ENCODE measurements at regions not wholly inside any gene's neighbourhood (a gene's known extent, or its start where the extent isn't known, plus 50 kb on each side); places are given as distances from the start of the nearest gene placed in this dataset.
"Not testable (repeated sequence)": the region's sequence is repeated elsewhere in the genome, so short reads cannot be mapped to it uniquely, and the experiment has no call there.

GRCh38 chrX:67353651-67354370, 190.0 kb upstream of the AR start:
- Histone ChIP-seq H3K36me3 (replicated peaks) (no peaks in the 10 kb centered on the region), H3K27me3 (ENCODE audit: low read depth) (no peaks in the 10 kb centered on the region), H3K4me1 (no peaks in the 10 kb centered on the region), H3K4me3 (no peak overlapping the region), H3K9me3 (no peaks in the 10 kb centered on the region)
- no peak for DNase-seq (ENCODE audit: low spot score in 2 of 2)
- in situ Hi-C loops (cut with MboI; ENCODE audit: low sequenced_read_pairs): no loop called here

GRCh38 chrX:67361267-67361666, 182.6 kb upstream of the AR start:
- H3K27me3 ChIP-seq (ENCODE audit: low read depth); H3K36me3 ChIP-seq (replicated peaks); H3K4me1 ChIP-seq; DNase-seq (ENCODE audit: low spot score in 2 of 2); H3K4me3 ChIP-seq; H3K9me3 ChIP-seq; in situ Hi-C loops (cut with MboI; ENCODE audit: low sequenced_read_pairs): not testable (repeated sequence)

- DNase-seq (ENCODE audit: low spot score in 2 of 2): no peak
- no peaks in the 10 kb centered on the region for H3K36me3 ChIP-seq (replicated peaks)
- no peaks in the 10 kb centered on the region for H3K27me3 ChIP-seq (ENCODE audit: low read depth)
- H3K4me3 ChIP-seq: no peak overlapping the region
- no peaks in the 10 kb centered on the region for H3K4me1 ChIP-seq
- in situ Hi-C loops (cut with MboI; ENCODE audit: low sequenced_read_pairs): no loop called here
- no peaks in the 10 kb centered on the region for H3K9me3 ChIP-seq
Observed at GRCh38 chrX:67384403-67384802, 159.4 kb upstream of the AR start.

- Histone ChIP-seq H3K36me3 (replicated peaks) (no peaks in the 10 kb centered on the region), H3K9me3 (no peaks in the 10 kb centered on the region), H3K4me3 (no peak overlapping the region), H3K27me3 (ENCODE audit: low read depth) (no peaks in the 10 kb centered on the region), H3K4me1 (no peaks in the 10 kb centered on the region)
- in situ Hi-C loops (cut with MboI; ENCODE audit: low sequenced_read_pairs): no loop called here
- no peak for DNase-seq (ENCODE audit: low spot score in 2 of 2)
Observed at GRCh38 chrX:67408423-67409079, 135.3 kb upstream of the AR start.

- no peak for DNase-seq (ENCODE audit: low spot score in 2 of 2)
- Histone ChIP-seq H3K9me3 (no peaks in the 10 kb centered on the region), H3K36me3 (replicated peaks) (no peaks in the 10 kb centered on the region), H3K4me3 (no peak overlapping the region), H3K4me1 (no peaks in the 10 kb centered on the region), H3K27me3 (ENCODE audit: low read depth) (no peaks in the 10 kb centered on the region)
- in situ Hi-C loops (cut with MboI; ENCODE audit: low sequenced_read_pairs): no loop called here
Observed at GRCh38 chrX:67415937-67416336, 127.9 kb upstream of the AR start.

GRCh38 chrX:67426946-67427345, 116.9 kb upstream of the AR start:
- Histone ChIP-seq H3K27me3 (ENCODE audit: low read depth) (peaks cover 3% of the 10 kb centered on the region; the same call in 1 of the 2 replicates), H3K4me3 (no peak overlapping the region), H3K36me3 (replicated peaks) (no peaks in the 10 kb centered on the region), H3K4me1 (no peaks in the 10 kb centered on the region), H3K9me3 (no peaks in the 10 kb centered on the region)
- DNase-seq (ENCODE audit: low spot score in 2 of 2): no peak
- in situ Hi-C loops (cut with MboI; ENCODE audit: low sequenced_read_pairs): no loop called here

- peaks cover 4% of the 10 kb centered on the region; the same call in 1 of the 2 replicates for H3K27me3 ChIP-seq (ENCODE audit: low read depth)
- H3K36me3 ChIP-seq (replicated peaks): no peaks in the 10 kb centered on the region
- H3K4me1 ChIP-seq: no peaks in the 10 kb centered on the region
- no peaks in the 10 kb centered on the region for H3K9me3 ChIP-seq
- no peak for DNase-seq (ENCODE audit: low spot score in 2 of 2)
- H3K4me3 ChIP-seq: no peak overlapping the region
- in situ Hi-C loops (cut with MboI; ENCODE audit: low sequenced_read_pairs): no loop called here
Observed at GRCh38 chrX:67435536-67435935, 108.3 kb upstream of the AR start.

GRCh38 chrX:67436867-67437266, 107.0 kb upstream of the AR start:
- H3K9me3 ChIP-seq: no peaks in the 10 kb centered on the region
- DNase-seq (ENCODE audit: low spot score in 2 of 2): no peak
- peaks cover 4% of the 10 kb centered on the region; the same call in 1 of the 2 replicates for H3K27me3 ChIP-seq (ENCODE audit: low read depth)
- H3K36me3 ChIP-seq (replicated peaks): no peaks in the 10 kb centered on the region
- H3K4me1 ChIP-seq: no peaks in the 10 kb centered on the region
- H3K4me3 ChIP-seq: no peak overlapping the region
- in situ Hi-C loops (cut with MboI; ENCODE audit: low sequenced_read_pairs): no loop called here

GRCh38 chrX:67437821-67438220, 106.0 kb upstream of the AR start:
- Histone ChIP-seq H3K4me1 (no peaks in the 10 kb centered on the region), H3K9me3 (no peaks in the 10 kb centered on the region), H3K4me3 (no peak overlapping the region), H3K36me3 (replicated peaks) (no peaks in the 10 kb centered on the region), H3K27me3 (ENCODE audit: low read depth) (peaks cover 4% of the 10 kb centered on the region; the same call in 1 of the 2 replicates)
- in situ Hi-C loops (cut with MboI; ENCODE audit: low sequenced_read_pairs): no loop called here
- no peak for DNase-seq (ENCODE audit: low spot score in 2 of 2)

GRCh38 chrX:67475259-67475658, 68.6 kb upstream of the AR start:
- H3K36me3 ChIP-seq (replicated peaks); H3K27me3 ChIP-seq (ENCODE audit: low read depth); in situ Hi-C loops (cut with MboI; ENCODE audit: low sequenced_read_pairs); H3K4me3 ChIP-seq; H3K9me3 ChIP-seq; DNase-seq (ENCODE audit: low spot score in 2 of 2); H3K4me1 ChIP-seq: not testable (repeated sequence)

- DNase-seq (ENCODE audit: low spot score in 2 of 2): no peak
- H3K4me3 ChIP-seq: no peak overlapping the region
- no peaks in the 10 kb centered on the region for H3K36me3 ChIP-seq (replicated peaks)
- in situ Hi-C loops (cut with MboI; ENCODE audit: low sequenced_read_pairs): no loop called here
- H3K4me1 ChIP-seq: no peaks in the 10 kb centered on the region
- no peaks in the 10 kb centered on the region for H3K9me3 ChIP-seq
- H3K27me3 ChIP-seq (ENCODE audit: low read depth): 0 out of 2 replicates have a peak, but pooled peaks cover 2% of the 10 kb centered on the region
Observed at GRCh38 chrX:67480789-67481188, 63.0 kb upstream of the AR start.
